ENCODE measurements at regions not wholly inside any gene's neighbourhood (a gene's known extent, or its start where the extent isn't known, plus 50 kb on each side); places are given as distances from the start of the nearest gene placed in this dataset.

DNA sequence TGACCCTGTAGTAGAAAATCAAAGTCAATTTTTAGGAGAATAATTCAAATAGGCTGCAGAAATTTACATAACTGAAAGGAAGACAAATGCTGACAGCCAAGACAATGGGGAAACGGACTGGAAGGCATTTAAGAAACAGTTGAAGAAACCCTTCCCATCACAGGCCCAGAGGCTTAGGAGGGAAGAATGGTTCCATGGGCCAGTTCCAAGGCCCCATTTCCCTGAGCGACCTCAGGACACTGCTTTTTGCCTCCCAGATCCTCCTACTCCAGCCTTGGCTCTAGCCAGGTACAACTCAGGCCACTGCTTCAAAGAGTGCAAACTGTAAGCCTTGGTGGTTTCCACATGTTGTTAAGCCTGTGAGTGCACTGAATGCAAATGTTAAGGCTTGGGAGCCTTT is 184.1 kb upstream of the SGCD start:
- no peak for DNase-seq (ENCODE audit: low spot score)

DNA sequence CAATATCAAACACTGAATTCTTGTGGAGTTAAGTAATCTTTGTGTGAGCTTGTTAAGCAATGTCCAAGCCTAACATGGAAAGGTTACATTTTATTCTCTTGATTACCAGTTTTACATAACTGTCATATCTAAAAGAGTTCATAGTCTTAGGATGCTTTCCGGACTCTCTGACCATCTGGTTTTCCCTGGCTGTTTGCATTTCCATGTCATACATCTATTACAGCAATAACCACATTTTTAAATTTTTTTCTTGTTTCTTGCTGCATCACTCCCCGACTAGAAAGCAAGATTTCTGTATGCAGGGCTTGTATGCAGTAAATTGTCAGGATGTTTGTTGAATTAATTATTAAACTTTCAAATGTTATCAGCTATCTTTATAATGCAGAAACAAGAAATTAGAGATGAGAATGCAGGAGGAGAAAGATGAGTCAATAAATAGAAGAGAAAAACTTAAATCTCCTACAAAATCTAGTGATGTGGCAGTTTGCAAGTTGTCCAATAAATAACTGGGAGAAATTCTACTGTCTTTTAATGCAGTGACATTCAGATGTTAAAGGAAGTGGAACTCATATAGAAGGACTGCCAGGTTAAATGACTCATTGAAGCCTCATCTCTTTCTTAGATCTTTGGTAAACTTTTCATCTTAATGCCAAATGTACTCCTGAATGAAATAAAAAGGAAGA is 179.6 kb upstream of the SGCD start:
- peak; percentile 71 for DNase-seq (ENCODE audit: low spot score)

DNA sequence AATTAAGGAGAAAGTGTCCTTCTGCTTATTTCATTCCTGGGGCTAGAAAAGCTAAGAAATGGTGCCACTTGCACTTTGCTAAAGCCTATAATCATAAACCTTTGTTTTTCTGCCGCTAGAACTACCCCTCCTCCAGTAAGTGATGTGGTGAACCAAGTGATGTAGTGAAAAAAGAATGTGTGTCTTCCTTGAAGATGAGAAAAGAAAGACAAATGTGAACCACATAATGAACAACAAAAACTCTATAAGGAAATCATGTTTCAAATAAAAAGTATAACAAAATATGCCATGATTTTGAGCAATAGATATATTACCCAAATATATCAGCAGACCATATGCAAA is 179.0 kb upstream of the SGCD start:
- peak; percentile 29 for DNase-seq (ENCODE audit: low spot score)

DNA sequence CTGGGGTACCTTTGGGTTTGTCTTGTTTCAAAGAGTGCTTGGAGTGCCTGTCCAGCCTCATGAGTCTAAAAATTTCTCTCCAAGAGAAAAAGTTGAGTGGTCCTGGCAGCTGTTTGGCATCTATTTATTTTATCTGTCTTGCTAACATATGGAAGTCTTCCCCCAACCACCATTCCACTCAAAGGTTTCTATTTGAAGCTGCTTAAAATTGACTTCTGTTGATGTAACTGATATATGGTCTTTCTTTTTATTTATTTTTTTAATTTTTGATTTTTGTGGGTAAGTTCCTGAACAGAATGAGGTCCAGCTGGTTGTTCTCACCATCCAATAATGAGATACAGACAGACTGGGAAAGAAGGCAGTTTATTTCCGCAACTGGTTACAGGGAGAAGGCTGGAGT is 178.7 kb upstream of the SGCD start:
- DNase-seq (ENCODE audit: low spot score): no peak

DNA sequence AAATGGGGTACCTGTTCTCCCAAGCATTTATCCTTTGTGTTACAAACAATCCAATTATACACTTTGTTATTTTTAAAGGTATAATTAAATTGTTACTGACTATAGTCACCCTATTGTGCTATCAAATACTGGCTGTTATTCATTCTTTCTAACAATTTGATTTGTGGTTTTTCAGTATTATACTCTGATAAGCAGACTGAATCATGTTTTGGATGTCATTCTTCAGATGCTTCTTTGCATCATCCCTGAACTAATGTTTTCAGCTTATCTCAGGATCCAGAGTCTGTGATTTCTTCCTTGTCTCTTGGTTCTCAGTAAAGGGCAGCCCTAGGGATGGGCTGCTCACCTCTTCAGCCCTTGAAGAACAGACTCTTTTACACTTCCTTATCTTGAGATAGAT is 177.8 kb upstream of the SGCD start:
- DNase-seq (ENCODE audit: low spot score): peak; percentile 29

DNA sequence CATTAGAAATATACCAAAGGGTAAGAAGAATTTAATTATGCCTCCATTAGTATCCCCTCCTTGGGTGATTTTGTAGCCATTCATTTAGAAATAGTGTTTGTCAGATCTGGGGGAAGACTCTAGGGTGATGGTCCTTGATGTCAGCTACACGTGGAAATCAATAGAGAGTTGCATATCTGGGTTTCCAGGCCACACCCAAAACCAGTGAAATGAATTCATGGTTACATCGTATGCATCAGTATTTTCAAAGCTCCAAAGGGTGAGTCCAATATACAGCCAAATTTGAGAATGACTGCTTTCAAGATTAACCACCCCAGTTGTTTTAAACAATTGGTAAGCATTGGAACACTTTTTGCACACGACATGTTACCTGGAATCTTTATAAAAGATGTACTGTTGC is 173.4 kb upstream of the SGCD start:
- no peak for DNase-seq (ENCODE audit: low spot score)

DNA sequence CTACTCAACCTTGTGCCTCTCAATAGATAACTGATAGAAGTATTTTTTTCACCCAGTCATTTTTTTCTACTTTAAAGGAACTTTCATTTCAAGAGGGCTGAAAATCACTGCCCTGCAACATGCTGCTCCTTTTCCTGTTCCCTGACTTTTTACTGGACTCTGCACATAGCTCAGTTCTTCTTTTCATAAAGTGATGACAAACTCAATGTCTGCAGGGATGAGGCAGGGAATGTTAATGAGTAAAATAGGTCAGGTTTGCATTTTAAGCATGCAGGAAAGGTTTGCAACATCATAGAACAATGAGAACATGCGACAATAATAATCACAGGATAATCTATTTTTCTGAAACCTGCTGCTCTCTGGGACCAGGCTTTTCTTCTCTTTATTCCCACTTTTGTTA is 172.2 kb upstream of the SGCD start:
- DNase-seq (ENCODE audit: low spot score): no peak

DNA sequence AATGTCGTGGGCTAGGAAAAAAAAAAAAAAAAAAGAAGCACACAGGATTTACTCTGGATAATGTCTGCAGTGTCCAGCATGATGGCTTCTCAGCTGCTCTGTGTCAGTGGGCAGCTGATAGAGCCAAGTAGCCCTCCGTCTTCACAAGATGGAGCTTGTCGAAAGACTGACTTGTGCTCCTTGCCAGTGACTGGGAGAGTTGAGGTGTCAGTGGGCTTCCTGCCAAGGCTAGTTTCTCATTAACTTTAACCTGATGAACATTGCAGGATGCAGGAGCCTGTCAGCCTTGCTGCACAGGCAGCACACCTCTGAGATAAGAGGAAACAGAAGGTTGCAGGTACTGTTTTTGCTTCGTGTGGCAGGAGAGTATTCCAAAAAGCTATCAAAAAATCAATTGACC is 171.4 kb upstream of the SGCD start:
- DNase-seq (ENCODE audit: low spot score): no peak

DNA sequence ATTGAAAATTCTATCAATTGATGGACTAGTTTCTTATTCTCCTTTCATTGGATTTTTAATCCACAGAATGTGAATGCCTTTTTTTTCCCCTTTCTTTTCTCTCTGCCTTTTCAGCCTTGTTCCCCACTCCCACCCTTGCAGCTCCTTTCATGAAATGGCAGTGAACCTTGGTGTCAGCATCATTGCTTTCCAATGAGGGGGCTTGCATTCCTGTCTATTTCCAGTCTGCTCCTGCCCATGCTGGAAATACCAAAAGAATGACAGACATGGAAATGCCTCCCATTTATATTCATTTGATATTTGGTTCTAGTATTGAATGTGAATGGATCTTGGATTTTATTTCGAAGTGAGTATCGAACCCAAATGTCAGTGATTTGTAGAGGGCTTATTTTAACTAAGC is 162.7 kb upstream of the SGCD start:
- DNase-seq (ENCODE audit: low spot score): no peak

DNA sequence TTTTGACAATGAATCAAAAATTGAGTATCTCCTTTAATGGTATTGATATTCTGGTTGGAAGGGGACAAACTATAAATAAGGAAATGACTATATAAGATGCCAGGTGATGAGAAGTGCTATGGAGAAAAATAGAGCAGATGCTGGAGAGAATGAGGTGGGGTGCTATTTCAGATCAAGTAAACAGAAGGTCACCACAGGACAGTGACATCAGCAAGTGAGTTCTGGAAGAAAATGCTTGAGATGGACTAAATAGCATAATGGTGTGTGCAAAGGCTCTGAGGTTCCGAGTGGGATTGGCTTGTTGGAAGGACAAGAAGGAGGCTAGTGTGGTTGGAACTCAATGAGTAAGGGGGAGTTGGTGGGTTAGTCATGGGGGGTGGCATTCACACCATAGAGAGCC is 157.5 kb upstream of the SGCD start:
- DNase-seq (ENCODE audit: low spot score): no peak

DNA sequence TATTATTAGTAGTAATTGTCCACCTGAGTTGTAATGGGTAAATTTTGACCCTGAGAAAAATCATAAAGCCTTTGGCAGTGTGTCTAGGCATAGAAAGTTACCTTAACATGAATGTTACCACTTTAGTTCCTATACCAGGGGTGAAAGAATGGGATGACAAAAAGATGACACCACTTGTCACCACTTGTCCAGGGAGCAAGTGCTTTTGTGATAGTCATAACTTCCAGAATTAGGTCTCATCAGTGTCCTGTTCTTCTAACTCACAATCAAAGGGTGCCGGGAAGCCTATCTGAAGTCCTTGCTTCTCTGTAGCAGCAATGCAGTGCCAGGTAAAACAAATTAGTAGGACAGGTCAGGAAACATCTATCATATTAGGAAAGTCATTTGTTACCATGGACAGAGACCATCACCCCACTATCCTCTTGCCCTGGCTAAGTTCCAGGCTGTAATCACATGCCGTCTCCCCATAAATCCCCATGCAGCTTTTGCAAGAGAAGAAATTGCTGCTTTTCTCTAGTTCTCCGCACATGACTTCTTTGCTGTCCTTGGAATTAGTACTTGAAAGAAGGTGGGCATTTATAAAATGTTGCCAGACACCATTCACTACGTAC is 156.5 kb upstream of the SGCD start:
- no peak for DNase-seq (ENCODE audit: low spot score)

DNA sequence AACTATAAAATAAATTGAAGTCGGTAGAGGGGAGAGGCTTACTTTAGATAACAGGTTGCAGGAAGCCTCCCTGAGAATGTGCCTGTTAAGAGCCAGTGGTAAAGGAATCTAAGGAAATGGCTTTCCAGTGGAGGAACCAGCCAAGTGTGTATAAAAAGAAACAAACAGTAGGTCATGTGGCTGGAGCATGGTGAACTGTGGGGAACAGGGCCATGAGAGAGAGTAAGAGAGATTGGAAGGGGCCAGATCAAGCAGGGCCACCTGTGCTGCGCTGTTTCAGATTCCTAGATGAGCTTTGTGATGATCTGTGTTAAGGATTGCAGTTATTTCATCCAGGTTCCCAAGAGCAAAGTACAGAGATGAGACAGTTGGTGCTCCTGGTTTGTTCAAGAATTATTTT is 152.7 kb upstream of the SGCD start:
- DNase-seq (ENCODE audit: low spot score): no peak

DNA sequence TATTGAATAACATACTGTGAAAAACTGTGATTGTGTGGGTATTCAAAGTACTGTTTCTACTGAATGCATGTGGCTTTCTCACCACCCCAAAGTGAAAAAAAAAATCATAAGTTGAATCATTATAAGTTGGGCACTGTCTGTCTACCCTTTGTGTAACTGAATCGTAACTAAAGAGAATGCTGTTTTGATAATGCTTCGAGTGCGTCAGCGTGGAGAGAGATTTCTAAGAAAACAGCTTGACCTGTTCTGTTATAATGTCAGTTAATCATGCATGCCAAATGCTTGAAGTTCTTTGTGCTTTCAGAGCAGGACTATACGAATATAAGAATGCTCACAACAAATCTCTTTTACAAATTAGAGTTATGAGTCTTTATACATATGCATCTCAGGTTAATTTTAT is 148.8 kb upstream of the SGCD start:
- no peak for DNase-seq (ENCODE audit: low spot score)

DNA sequence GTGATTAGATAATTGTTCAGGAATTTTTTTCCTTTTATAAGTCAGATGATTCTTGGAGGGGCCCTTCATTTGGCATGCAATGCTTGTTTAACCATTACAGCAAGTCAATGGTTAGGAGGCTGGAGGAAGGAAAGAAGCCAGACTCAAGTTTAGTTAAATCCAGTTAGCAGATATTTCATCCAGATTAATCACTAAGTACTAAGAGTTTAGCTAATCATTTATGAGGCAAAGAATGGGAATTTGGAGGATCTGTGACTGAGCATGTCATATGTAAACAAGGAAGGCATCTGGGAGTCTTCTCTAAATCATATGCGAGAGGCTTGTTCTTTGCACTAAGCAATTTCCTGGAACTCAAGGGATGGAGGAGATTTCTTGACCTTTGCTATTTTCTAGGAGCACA is 145.3 kb upstream of the SGCD start:
- DNase-seq (ENCODE audit: low spot score): no peak

DNA sequence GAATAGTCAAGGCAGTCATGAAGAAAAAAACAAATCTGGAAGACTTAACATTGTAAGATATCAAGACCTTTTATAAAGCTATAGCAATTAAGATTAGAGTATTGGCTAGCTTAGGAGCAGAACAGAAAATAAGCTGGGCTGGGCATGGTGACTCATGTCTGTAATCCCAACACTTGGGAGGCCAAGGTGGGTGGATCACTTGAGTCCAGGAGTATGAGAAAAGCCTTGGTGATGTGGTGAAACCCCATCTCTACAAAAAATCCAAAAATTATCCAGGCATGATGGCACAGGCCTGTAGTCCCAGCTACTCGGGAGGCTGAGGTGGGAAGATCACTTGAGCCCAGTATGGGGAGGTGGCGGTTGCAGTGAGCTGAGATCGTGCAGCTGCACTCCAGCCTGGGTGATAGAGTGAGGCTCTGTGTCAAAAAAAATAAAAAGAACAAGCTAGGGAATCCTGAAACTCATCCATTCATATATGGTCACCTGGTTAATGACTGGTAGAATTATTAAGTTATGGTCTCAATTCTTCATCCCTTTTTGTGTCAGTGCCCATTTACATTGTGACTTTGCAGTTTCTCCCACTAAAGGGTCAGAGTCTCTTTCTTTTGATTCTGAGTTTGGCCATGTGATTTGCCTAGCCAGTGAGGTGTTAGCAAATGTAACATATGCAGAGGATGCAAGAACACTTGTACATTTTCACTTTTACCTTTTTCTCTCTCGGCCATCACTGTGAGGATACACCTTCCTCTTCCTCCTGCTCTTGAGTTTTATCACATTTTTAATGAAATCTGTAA is 144.6 kb upstream of the SGCD start:
- no peak for DNase-seq (ENCODE audit: low spot score)

DNA sequence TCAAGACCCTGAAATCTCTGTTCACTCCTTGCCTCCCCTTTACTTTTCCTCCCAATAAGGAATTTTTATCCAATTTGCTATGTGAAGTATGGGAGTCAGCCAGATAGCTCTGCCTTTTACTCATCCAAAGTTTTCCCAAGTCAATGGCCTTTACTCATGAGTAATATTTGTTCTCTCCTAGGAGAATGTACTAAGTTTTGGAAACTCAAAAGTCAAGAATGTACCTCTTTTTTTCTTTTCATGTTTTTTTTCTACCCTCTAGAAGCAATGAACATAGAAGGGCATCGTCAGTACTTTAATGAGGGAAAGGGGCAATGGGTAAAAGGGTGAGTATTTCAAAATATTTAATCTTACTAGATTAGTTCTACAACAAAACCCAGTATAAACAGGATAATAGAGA is 140.2 kb upstream of the SGCD start:
- peak; percentile 44 for DNase-seq (ENCODE audit: low spot score)

DNA sequence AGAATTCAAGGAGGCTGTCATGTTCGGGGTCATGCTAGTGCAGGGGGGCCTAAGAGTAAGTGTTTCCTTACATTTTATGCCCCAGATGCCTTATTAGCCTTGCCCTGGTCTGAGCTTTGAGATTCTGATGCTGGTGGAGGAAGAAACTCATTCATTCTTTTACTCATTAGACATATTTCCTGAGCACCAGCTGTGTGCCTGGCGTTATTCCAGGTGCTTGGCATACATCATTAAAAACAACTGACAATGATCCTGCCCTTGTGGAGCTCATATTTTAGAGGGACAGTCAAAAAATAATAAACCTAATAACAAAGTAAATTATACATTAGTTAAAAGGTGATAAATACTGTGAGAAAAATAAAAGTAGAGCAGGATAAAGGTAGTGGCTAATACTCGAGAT is 138.9 kb upstream of the SGCD start:
- no peak for DNase-seq (ENCODE audit: low spot score)

DNA sequence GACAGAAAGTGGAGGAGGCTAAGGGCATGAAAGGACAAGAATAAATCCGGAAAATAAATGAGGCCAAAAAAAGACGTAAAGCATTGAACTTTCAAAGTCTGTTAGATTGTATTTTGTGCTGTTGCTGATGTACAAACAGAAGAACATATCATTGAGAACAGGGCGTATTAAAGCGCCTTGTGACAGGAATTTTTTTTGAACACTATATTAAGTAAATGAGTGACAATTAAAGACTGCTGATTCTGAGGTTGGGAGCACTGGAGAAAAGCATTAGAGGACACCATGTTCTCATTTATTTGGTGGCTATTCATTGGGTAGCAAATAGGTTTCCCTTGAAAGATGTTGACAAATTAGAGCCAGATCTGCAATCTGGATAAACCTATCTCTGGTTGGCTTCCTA is 137.3 kb upstream of the SGCD start:
- no peak for DNase-seq (ENCODE audit: low spot score)

DNA sequence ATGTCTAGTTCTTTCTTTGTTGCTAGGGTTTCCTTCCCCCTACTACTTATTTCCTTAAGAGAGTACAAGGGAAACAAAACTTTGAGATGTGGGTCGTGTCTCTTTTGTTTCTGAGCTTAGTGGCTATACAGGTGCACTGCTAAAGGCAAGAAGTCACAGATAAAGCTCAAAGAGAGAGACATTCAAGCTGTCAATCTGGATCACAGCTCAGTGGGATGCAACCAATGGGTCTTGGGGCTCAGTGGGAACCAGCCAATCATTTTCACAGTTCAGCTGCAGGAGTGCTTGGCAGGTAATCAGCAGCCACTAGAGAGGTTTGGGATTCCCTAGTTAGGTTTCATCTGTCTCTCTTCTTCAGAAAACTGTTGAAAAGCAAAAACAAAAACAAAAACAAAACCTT is 135.4 kb upstream of the SGCD start:
- DNase-seq (ENCODE audit: low spot score): no peak

DNA sequence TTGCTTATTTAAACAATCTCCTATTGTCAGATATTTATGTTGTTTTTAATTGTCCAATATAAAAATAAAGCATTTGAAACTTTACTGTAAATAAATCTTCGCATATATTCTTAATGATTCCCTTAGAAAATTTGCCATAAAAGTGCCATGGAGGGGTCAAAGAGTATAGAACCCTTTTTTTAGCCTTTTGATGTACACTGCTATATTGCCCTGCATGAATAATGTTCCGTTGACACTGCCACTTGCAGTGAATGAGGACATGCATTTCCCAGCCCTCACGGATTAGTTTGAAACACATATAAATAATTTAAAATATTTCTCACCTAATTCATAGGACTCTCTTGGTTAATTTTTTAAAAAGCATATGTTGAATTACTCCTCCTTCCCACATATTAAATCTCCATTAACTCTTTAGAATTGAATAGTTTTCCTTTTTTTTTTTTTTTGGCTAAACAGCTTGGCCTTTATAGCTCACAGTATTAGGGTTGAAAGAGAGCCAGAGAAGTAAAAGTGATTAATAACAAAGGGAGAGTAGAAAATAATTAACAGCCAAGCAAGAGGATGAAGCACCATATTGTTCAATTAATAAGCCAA is 129.8 kb upstream of the SGCD start:
- DNase-seq (ENCODE audit: low spot score): no peak

DNA sequence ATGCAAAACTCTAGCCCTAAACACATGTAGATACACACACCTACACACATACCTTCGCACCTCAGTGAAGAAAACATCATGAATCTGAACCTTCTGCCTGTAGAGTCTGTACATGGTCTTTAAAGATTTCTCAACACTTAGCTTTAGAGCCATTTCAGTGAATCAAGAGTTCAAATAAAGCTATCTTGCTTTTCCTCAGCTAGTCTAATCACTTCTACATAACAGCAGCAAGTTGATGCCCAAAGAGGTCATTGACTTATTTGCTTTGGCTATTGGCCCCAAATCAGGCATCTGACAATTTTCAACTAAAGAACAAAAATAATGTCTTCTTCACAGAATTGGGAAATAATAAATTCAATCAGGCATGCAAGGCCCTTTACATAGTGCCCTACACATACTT is 127.9 kb upstream of the SGCD start:
- no peak for DNase-seq (ENCODE audit: low spot score)

DNA sequence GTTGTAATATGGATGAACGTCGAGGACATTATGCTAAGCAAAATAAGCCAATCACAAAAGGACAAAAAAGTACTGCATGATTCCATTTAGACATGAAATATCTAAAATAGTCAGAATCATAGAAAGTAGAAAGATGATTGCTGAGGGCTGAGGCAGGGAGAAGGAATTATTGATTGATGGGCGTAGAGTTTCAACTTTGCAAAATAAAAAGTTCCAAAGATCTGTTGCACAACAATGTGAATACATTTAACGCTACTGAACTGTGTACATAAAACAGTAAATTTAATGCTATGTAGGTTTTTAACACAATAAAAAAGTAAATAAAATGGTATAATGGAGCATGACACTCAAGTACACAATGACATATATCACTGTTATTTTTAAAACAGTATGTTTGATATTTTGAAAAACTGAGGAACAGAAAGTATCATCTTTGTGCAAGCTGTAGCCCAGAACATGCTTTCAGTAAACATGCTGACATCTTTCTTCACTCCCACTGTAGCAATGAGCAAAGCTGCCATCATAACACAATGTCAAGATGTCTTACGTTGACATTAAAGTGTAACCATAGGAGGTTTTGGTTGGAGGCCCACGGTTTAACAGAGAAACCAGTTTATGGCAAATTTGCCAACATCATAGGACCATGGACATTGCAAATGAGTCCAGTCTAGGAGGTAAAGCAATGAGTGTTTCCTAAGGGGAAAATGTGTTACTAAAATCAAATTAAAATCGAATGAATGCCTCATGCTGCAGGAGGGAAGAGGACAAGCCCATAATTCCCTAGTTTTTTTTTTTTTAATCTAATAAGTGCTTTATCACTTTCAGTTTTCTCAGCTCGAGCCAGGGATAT is 125.8 kb upstream of the SGCD start:
- no peak for DNase-seq (ENCODE audit: low spot score)
